B cell (primary cell): ENCODE measurements at regions not wholly inside any gene's neighbourhood (a gene's known extent, or its start where the extent isn't known, plus 50 kb on each side); places are given as distances from the start of the nearest gene placed in this dataset.

Experiments
- ATAC-seq: fragments of 200-7000 bp; cut with Tn5 transposase; one replicate; pipeline ENCODE4 v1.10.0; 2021; ENCODE audit warnings: low read depth, mild to moderate bottlenecking, moderate number of reproducible peaks, moderate library complexity
- CTCF ChIA-PET: fragments of 350-600 bp; sonication (Branson Sonifier 250); formaldehyde crosslinking; loops from one replicate; lab custom pipeline; 2021; ENCODE audit warnings: antibody characterized with exemption, inconsistent platforms; lab: Charles Lee
- POLR2A ChIA-PET: fragments of 350-600 bp; sonication (Branson Sonifier 250); formaldehyde crosslinking; loops from one replicate; lab custom pipeline; 2021; ENCODE audit warnings: antibody characterized with exemption; lab: Charles Lee
- DNase-seq: peaks from one replicate; pipeline ENCODE4 v3.0.0; 2013
- H2AFZ ChIP-seq: 2 replicates; pipeline ENCODE4 v1.6.1; 2012; ENCODE audit warnings: mild to moderate bottlenecking, low read depth, low read length; ENCODE audit not compliant: insufficient read depth, poor library complexity, severe bottlenecking
- H3K27ac ChIP-seq, 2 donors: 1 replicate in 1 of 2; 2 replicates in 1 of 2; pipeline ENCODE4 v1.5.1; 2012 to 2013; ENCODE audit warnings: low read length in 2 of 2, mild to moderate bottlenecking in 2 of 2, moderate library complexity in 1 of 2
- H3K27me3 ChIP-seq, 4 experiments: fragments of 200-600 bp in 1 of 4; sonication (generic) in 1 of 4; replicated peaks in 1 of 4; 1 replicate in 2 of 4; 2 replicates in 2 of 4; pipeline versions ENCODE4 v1.6.1 to v1.7.0; 2013 to 2016; ENCODE audit warnings: low read length in 3 of 4, mild to moderate bottlenecking in 2 of 4, mixed read lengths in 1 of 4, moderate library complexity in 1 of 4; ENCODE audit not compliant: insufficient read depth in 4 of 4, control insufficient read depth in 3 of 4; ENCODE audit errors: control extremely low read depth in 1 of 4
- H3K36me3 ChIP-seq, 2 experiments: replicated peaks in 1 of 2; 1 replicate in 1 of 2; 2 replicates in 1 of 2; pipeline versions ENCODE4 v1.6.1 to v1.7.1; 2013; ENCODE audit warnings: low read length in 1 of 2; ENCODE audit not compliant: insufficient read depth in 2 of 2, control insufficient read depth in 1 of 2; ENCODE audit errors: control extremely low read depth in 1 of 2, extremely low read depth in 1 of 2
- H3K4me1 ChIP-seq, 2 donors: fragments of 200-600 bp in 1 of 2; sonication (generic) in 1 of 2; 1 replicate in 1 of 2; 2 replicates in 1 of 2; pipeline versions ENCODE4 v1.5.1 to v1.6.1; 2013 to 2017; ENCODE audit warnings: low read length in 2 of 2; ENCODE audit not compliant: control insufficient read depth in 2 of 2, insufficient read depth in 2 of 2
- H3K4me2 ChIP-seq: replicated peaks from 2 replicates; pipeline ENCODE3; 2012; ENCODE audit warnings: mild to moderate bottlenecking, low read depth, low read length; ENCODE audit not compliant: poor library complexity, severe bottlenecking
- H3K4me3 ChIP-seq, 5 experiments: fragments of 200-600 bp in 1 of 5; sonication (generic) in 1 of 5; 1 replicate in 3 of 5; 2 replicates in 2 of 5; pipeline versions ENCODE4 v1.5.1 to v1.7.0; 2011 to 2016; ENCODE audit warnings: low read length in 4 of 5, mild to moderate bottlenecking in 4 of 5, low read depth in 2 of 5, control low read depth in 1 of 5, moderate library complexity in 1 of 5; ENCODE audit not compliant: insufficient read depth in 1 of 5; ENCODE audit errors: control extremely low read depth in 1 of 5, extremely low read depth in 1 of 5
- H3K79me2 ChIP-seq: fragments of 200-600 bp; sonication (generic); one replicate; pipeline ENCODE4 v1.6.0; 2016; ENCODE audit warnings: low read length; ENCODE audit not compliant: control insufficient read depth, insufficient read depth
- H3K9ac ChIP-seq: fragments of 200-600 bp; sonication (generic); 2 replicates; pipeline ENCODE4 v1.6.1; 2017; ENCODE audit warnings: mild to moderate bottlenecking, low read length, moderate library complexity
- H3K9me3 ChIP-seq, 3 donors: one replicate each; pipeline versions ENCODE4 v1.6.1 to v1.7.1; 2013; ENCODE audit warnings: low read length in 2 of 3; ENCODE audit not compliant: control insufficient read depth in 2 of 3, insufficient read depth in 1 of 3; ENCODE audit errors: control extremely low read depth in 1 of 3
- H4K20me1 ChIP-seq: 2 replicates; pipeline ENCODE4 v1.6.0; 2012; ENCODE audit warnings: mild to moderate bottlenecking, low read length; ENCODE audit not compliant: insufficient read depth, control insufficient read depth, poor library complexity, severe bottlenecking
- H3K27ac Mint-ChIP-seq: one replicate; pipeline ENCODE4 v1.8.0; 2021; ENCODE audit warnings: mixed read lengths
- H3K27me3 Mint-ChIP-seq: one replicate; pipeline ENCODE4 v1.8.0; 2021; ENCODE audit warnings: mixed read lengths
- H3K4me1 Mint-ChIP-seq: one replicate; pipeline ENCODE4 v1.8.0; 2021; ENCODE audit warnings: mixed read lengths
- H3K4me3 Mint-ChIP-seq: one replicate; pipeline ENCODE4 v1.8.0; 2021; ENCODE audit warnings: mixed read lengths
- H3K9me3 Mint-ChIP-seq: one replicate; pipeline ENCODE4 v1.8.0; 2022; ENCODE audit warnings: mixed read lengths; ENCODE audit not compliant: insufficient read depth
- EZH2 ChIP-seq: IDR thresholded peaks from 2 replicates; pipeline ENCODE4 v1.6.1; 2012; ENCODE audit warnings: borderline replicate concordance, low read depth, mild to moderate bottlenecking, moderate library complexity, low read length; ENCODE audit not compliant: insufficient read depth, poor library complexity, severe bottlenecking
- WGBS: methylation state at CpG from one replicate; pipeline ENCODE4 v1.1.5; 2013; ENCODE audit warnings: missing lambda C conversion rate; ENCODE audit not compliant: insufficient coverage; 5-methylcytosine and 5-hydroxymethylcytosine counted together
- intact Hi-C: fragments of 100-400 bp; cut with micrococcal nuclease; formaldehyde crosslinking; loops from one replicate; pipeline ENCODE4 v1.10.0; 2022
- TF ChIP-seq, protein P1 (sequence below): fragments of 200-600 bp; IDR thresholded peaks from one replicate; pipeline ENCODE4 v1.8.0; 2022; ENCODE audit warnings: antibody characterized with exemption, mild to moderate bottlenecking

DNA sequence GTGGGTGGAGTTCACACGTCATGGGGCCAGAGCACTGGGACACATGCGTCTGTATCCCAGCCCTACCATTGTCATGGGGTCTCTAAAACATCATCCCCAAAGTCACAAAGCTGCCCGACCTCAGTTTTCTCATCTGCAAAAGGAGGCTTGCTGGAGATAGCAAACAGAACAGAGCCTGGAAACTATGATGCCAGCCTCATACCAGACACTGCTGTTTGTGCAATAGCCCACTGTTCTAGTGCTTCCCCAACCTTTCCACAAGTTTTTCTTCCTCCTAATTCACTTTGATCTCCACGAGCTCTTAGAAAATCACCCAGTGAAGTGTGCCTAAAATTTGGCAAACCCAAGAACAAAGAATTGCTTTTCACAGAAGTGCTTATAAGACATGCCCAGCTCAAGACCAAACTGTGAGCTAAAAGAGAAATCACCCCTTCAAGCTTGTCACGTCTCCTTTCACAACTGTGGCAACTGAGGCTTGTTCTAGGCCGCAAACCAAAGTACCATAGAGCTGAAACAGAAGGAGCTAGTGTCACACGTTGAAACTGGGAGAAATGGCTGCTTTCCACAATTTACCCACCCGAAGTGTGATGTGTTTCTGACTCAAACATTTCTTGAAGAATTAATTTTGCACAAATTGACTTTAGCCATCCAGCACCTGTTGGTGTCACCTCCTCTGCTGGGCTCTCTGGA is 162.7 kb upstream of the ID2 start:
- Histone ChIP-seq H3K9me3 (peaks cover 0 to 10% (median 6%) of the 10 kb centered on the region in 3 donors), H4K20me1 (no peaks in the 10 kb centered on the region), H3K27ac (no peak overlapping the region), H3K79me2 (no peaks in the 10 kb centered on the region), H3K4me3 (no peak overlapping the region), H3K9ac (no peak overlapping the region), H3K4me2 (no peak overlapping the region), H3K36me3 (no peaks in the 10 kb centered on the region), H3K4me1 (peaks cover 23 to 35% of the 10 kb centered on the region in 2 donors), H2AFZ (no peak overlapping the region), H3K27me3 (peaks cover 0 to 34% (median 1%) of the 10 kb centered on the region in 4 experiments)
- Mint-ChIP-seq H3K9me3 (peaks cover 6% of the 10 kb centered on the region), H3K27me3 (peaks cover 57% of the 10 kb centered on the region), H3K27ac (no peak overlapping the region), H3K4me3 (no peak overlapping the region), H3K4me1 (peaks cover 32% of the 10 kb centered on the region)
- ChIA-PET POLR2A (no interaction called here), CTCF (no interaction called here)
- 71% methylated on average over 3 of the region's 8 CpGs for WGBS
- ATAC-seq (no peak), DNase-seq (no peak)
- intact Hi-C loops, result no loop called here
- TF ChIP-seq, protein P1, sequence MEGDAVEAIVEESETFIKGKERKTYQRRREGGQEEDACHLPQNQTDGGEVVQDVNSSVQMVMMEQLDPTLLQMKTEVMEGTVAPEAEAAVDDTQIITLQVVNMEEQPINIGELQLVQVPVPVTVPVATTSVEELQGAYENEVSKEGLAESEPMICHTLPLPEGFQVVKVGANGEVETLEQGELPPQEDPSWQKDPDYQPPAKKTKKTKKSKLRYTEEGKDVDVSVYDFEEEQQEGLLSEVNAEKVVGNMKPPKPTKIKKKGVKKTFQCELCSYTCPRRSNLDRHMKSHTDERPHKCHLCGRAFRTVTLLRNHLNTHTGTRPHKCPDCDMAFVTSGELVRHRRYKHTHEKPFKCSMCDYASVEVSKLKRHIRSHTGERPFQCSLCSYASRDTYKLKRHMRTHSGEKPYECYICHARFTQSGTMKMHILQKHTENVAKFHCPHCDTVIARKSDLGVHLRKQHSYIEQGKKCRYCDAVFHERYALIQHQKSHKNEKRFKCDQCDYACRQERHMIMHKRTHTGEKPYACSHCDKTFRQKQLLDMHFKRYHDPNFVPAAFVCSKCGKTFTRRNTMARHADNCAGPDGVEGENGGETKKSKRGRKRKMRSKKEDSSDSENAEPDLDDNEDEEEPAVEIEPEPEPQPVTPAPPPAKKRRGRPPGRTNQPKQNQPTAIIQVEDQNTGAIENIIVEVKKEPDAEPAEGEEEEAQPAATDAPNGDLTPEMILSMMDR, result no peak
- no peak for TF ChIP-seq EZH2

DNA sequence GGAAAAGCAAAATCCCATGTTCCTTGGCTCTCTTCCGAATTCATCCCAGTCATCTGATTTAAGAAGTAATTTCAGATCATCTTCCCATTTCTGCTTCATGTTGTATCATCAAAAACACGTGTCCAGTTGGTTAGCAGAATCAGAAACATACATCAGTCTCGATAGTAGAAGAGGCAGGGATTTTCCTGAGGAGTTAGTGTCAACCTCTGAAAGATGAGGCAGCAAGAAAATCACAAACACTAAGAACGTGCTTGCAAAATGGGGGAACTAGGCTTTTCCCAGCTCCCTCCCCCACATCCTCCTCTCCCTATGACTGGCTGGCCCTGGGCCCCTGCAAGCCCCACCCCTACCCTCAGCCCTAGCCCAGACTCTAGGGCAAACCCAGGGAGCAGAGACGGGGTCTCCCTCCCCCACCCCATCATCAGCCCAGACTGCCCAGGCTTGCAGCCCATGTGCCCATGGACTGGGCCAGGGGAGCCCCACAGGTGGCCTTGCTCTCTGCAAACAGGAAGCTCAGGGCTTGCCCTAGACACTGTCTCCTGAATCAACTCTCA is 161.0 kb upstream of the ID2 start:
- Histone ChIP-seq H4K20me1 (no peaks in the 10 kb centered on the region), H3K4me3 (no peak overlapping the region), H3K27ac (no peak overlapping the region), H3K4me2 (no peak overlapping the region), H3K9ac (no peak overlapping the region), H3K4me1 (peaks cover 19 to 30% of the 10 kb centered on the region in 2 donors), H3K36me3 (no peaks in the 10 kb centered on the region), H3K79me2 (no peaks in the 10 kb centered on the region), H3K9me3 (peaks cover 0 to 3% (median 0%) of the 10 kb centered on the region in 3 donors), H2AFZ (no peak overlapping the region), H3K27me3 (peaks cover 0 to 42% (median 1%) of the 10 kb centered on the region in 4 experiments)
- H3K4me3 Mint-ChIP-seq, result no peak overlapping the region
- WGBS, result 55% methylated on average over 3 of the region's 5 CpGs
- TF ChIP-seq EZH2, result no peak
- TF ChIP-seq, protein P1, result no peak
- intact Hi-C loops, result no loop called here
- no peak overlapping the region for H3K27ac Mint-ChIP-seq
- peaks cover 32% of the 10 kb centered on the region for H3K4me1 Mint-ChIP-seq
- ChIA-PET CTCF (no interaction called here), POLR2A (no interaction called here)
- ATAC-seq (no peak), DNase-seq (no peak)
- no peaks in the 10 kb centered on the region for H3K9me3 Mint-ChIP-seq
- H3K27me3 Mint-ChIP-seq, result peaks cover 54% of the 10 kb centered on the region
